ENCODE measurements at regions not wholly inside any gene's neighbourhood (a gene's known extent, or its start where the extent isn't known, plus 50 kb on each side); places are given as distances from the start of the nearest gene placed in this dataset.

- no peak overlapping the region for H3K27ac ChIP-seq (ENCODE audit: insufficient read depth, low read length)
- TF ChIP-seq, protein P1, sequence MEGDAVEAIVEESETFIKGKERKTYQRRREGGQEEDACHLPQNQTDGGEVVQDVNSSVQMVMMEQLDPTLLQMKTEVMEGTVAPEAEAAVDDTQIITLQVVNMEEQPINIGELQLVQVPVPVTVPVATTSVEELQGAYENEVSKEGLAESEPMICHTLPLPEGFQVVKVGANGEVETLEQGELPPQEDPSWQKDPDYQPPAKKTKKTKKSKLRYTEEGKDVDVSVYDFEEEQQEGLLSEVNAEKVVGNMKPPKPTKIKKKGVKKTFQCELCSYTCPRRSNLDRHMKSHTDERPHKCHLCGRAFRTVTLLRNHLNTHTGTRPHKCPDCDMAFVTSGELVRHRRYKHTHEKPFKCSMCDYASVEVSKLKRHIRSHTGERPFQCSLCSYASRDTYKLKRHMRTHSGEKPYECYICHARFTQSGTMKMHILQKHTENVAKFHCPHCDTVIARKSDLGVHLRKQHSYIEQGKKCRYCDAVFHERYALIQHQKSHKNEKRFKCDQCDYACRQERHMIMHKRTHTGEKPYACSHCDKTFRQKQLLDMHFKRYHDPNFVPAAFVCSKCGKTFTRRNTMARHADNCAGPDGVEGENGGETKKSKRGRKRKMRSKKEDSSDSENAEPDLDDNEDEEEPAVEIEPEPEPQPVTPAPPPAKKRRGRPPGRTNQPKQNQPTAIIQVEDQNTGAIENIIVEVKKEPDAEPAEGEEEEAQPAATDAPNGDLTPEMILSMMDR (conservative IDR thresholded peaks at IDR 0.05 in 1 of 2, IDR thresholded peaks at IDR 0.05 in 1 of 2; ENCODE audit: low read depth in 1 of 2, low read length in 2 of 2) = no peak
- TF ChIP-seq EZH2 (IDR thresholded peaks at IDR 0.05; ENCODE audit: low read length, missing control alignments) = no peak
- no peaks in the 10 kb centered on the region for H3K4me1 ChIP-seq (ENCODE audit: control insufficient read depth, extremely low read depth, insufficient read depth, low read length)
Observed at GRCh38 chr1:191974004-191974403, 184.3 kb upstream of the RGS18 start.

GRCh38 chr1:191977874-191978506 is 180.3 kb upstream of the RGS18 start:
- H2AFZ ChIP-seq (ENCODE audit: low read length) = no peak overlapping the region
- H3K4me1 ChIP-seq (ENCODE audit: control insufficient read depth, extremely low read depth, insufficient read depth, low read length) = no peaks in the 10 kb centered on the region
- DNase-seq (ENCODE audit: low read depth in 2 of 2) = no peak
- no peak overlapping the region for H3K27ac ChIP-seq (ENCODE audit: insufficient read depth, low read length)
- H3K36me3 ChIP-seq (ENCODE audit: control insufficient read depth, insufficient read depth, low read length) = no peaks in the 10 kb centered on the region
- no peaks in the 10 kb centered on the region for H4K20me1 ChIP-seq (ENCODE audit: control insufficient read depth, extremely low read depth, insufficient read depth, low read length)
- H3K79me2 ChIP-seq (ENCODE audit: control insufficient read depth, insufficient read depth, low read length) = no peaks in the 10 kb centered on the region
- no peaks in the 10 kb centered on the region for H3K27me3 ChIP-seq (ENCODE audit: control insufficient read depth, insufficient read depth, low read length)
- no peak for TF ChIP-seq EZH2 (IDR thresholded peaks at IDR 0.05; ENCODE audit: low read length, missing control alignments)
- TF ChIP-seq, protein P1 (conservative IDR thresholded peaks at IDR 0.05 in 1 of 2, IDR thresholded peaks at IDR 0.05 in 1 of 2; ENCODE audit: low read depth in 1 of 2, low read length in 2 of 2) = no peak
- no peak overlapping the region for H3K4me2 ChIP-seq (ENCODE audit: extremely low read depth, insufficient read depth, low read length)
- no peak overlapping the region for H3K9ac ChIP-seq (ENCODE audit: insufficient read depth, low read length)
- no peaks in the 10 kb centered on the region for H3K9me3 ChIP-seq (ENCODE audit: control insufficient read depth, insufficient read depth, low read depth, low read length)
- H3K4me3 ChIP-seq (replicated peaks in 1 of 4; ENCODE audit: control extremely low read depth in 1 of 4, insufficient read depth in 1 of 4, low read depth in 3 of 4, low read length in 4 of 4) = no peak overlapping the region

More at GRCh38 chr1:191974004-191974403, 184.3 kb upstream of the RGS18 start:
- no peaks in the 10 kb centered on the region for H3K9me3 ChIP-seq (ENCODE audit: control insufficient read depth, insufficient read depth, low read depth, low read length)
- H3K4me2 ChIP-seq (ENCODE audit: extremely low read depth, insufficient read depth, low read length) = no peak overlapping the region
- H4K20me1 ChIP-seq (ENCODE audit: control insufficient read depth, extremely low read depth, insufficient read depth, low read length) = no peaks in the 10 kb centered on the region
- H3K36me3 ChIP-seq (ENCODE audit: control insufficient read depth, insufficient read depth, low read length) = no peaks in the 10 kb centered on the region
- H3K4me3 ChIP-seq (replicated peaks in 1 of 4; ENCODE audit: control extremely low read depth in 1 of 4, insufficient read depth in 1 of 4, low read depth in 3 of 4, low read length in 4 of 4) = no peak overlapping the region
- no peak overlapping the region for H2AFZ ChIP-seq (ENCODE audit: low read length)
- no peak overlapping the region for H3K9ac ChIP-seq (ENCODE audit: insufficient read depth, low read length)
- no peak for DNase-seq (ENCODE audit: low read depth in 2 of 2)
- H3K27me3 ChIP-seq (ENCODE audit: control insufficient read depth, insufficient read depth, low read length) = no peaks in the 10 kb centered on the region
- H3K79me2 ChIP-seq (ENCODE audit: control insufficient read depth, insufficient read depth, low read length) = no peaks in the 10 kb centered on the region

DNA sequence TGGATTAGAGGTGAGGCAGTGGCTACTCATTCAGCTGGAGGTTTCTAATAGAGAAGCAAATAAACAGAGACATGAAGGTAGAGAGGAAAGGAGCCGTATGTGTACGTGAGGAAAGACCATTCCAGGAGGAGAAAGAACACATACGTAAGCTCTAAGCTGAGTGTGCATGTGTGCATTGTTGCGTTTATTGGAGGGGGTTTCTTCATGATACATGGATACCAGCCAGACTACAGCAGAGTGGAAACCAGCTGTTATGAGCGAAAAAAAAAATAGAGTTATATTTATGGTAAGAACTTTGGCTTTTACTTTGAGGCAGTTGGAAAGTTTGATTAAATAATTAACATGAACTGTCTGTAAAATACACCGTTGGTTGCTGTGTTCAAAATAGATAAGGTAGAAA is 173.4 kb upstream of the RGS18 start:
- DNase-seq (ENCODE audit: low read depth in 2 of 2) = peak in 1 of 2 donors; percentile 46
- Histone ChIP-seq H3K4me2 (ENCODE audit: extremely low read depth, insufficient read depth, low read length) (no peak overlapping the region), H3K36me3 (ENCODE audit: control insufficient read depth, insufficient read depth, low read length) (no peaks in the 10 kb centered on the region), H3K27ac (ENCODE audit: insufficient read depth, low read length) (no peak overlapping the region), H2AFZ (ENCODE audit: low read length) (no peak overlapping the region), H3K79me2 (ENCODE audit: control insufficient read depth, insufficient read depth, low read length) (no peaks in the 10 kb centered on the region), H3K4me3 (replicated peaks in 1 of 4; ENCODE audit: control extremely low read depth in 1 of 4, insufficient read depth in 1 of 4, low read depth in 3 of 4, low read length in 4 of 4) (no peak overlapping the region), H3K4me1 (ENCODE audit: control insufficient read depth, extremely low read depth, insufficient read depth, low read length) (no peaks in the 10 kb centered on the region), H3K9me3 (ENCODE audit: control insufficient read depth, insufficient read depth, low read depth, low read length) (no peaks in the 10 kb centered on the region), H3K27me3 (ENCODE audit: control insufficient read depth, insufficient read depth, low read length) (no peaks in the 10 kb centered on the region), H4K20me1 (ENCODE audit: control insufficient read depth, extremely low read depth, insufficient read depth, low read length) (no peaks in the 10 kb centered on the region), H3K9ac (ENCODE audit: insufficient read depth, low read length) (no peak overlapping the region)
- TF ChIP-seq, protein P1 (conservative IDR thresholded peaks at IDR 0.05 in 1 of 2, IDR thresholded peaks at IDR 0.05 in 1 of 2; ENCODE audit: low read depth in 1 of 2, low read length in 2 of 2) = no peak
- no peak for TF ChIP-seq EZH2 (IDR thresholded peaks at IDR 0.05; ENCODE audit: low read length, missing control alignments)

All from fibroblast of lung (primary cell).